NCI-H748 treated with DMSO at 0.1 percent for 48 hours (cell line): ENCODE measurements at regions not wholly inside any gene's neighbourhood (a gene's known extent, or its start where the extent isn't known, plus 50 kb on each side); places are given as distances from the start of the nearest gene placed in this dataset.
"Not testable (repeated sequence)": the region's sequence is repeated elsewhere in the genome, so short reads cannot be mapped to it uniquely, and the experiment has no call there.

Experiments
- DNase-seq: peaks from one replicate; lab custom pipeline; 2025; lab: John Stamatoyannopoulos, UW

GRCh38 chr1:60271041-60271440 is 197.5 kb upstream of the C1orf87 start:
- DNase-seq = no peak

- DNase-seq = no peak
These were observed 194.9 kb upstream of the C1orf87 start for GRCh38 chr1:60268451-60268850.

- DNase-seq = no peak
These were observed 192.3 kb upstream of the C1orf87 start for GRCh38 chr1:60265560-60266535.

- DNase-seq = no peak
These were observed 189.1 kb upstream of the C1orf87 start for GRCh38 chr1:60262701-60263100.

GRCh38 chr1:60257531-60257930 is 184.0 kb upstream of the C1orf87 start:
- no peak for DNase-seq

- no peak for DNase-seq
These were observed 182.0 kb upstream of the C1orf87 start for GRCh38 chr1:60255565-60255964.

GRCh38 chr1:60251426-60251825 is 177.9 kb upstream of the C1orf87 start:
- DNase-seq = no peak

- DNase-seq = not testable (repeated sequence)
These were observed 173.9 kb upstream of the C1orf87 start for GRCh38 chr1:60247467-60247866.

GRCh38 chr1:60245324-60245723 is 171.8 kb upstream of the C1orf87 start:
- DNase-seq = no peak

- DNase-seq = no peak
These were observed 171.3 kb upstream of the C1orf87 start for GRCh38 chr1:60244906-60245305.

- DNase-seq = no peak
These were observed 161.7 kb upstream of the C1orf87 start for GRCh38 chr1:60235275-60235674.

GRCh38 chr1:60234776-60235175 is 161.2 kb upstream of the C1orf87 start:
- no peak for DNase-seq

- no peak for DNase-seq
These were observed 156.3 kb upstream of the C1orf87 start for GRCh38 chr1:60229821-60230220.

GRCh38 chr1:60228041-60228491 is 154.5 kb upstream of the C1orf87 start:
- DNase-seq = no peak

GRCh38 chr1:60227601-60228000 is 154.0 kb upstream of the C1orf87 start:
- DNase-seq = no peak

GRCh38 chr1:60225486-60225885 is 151.9 kb upstream of the C1orf87 start:
- no peak for DNase-seq

GRCh38 chr1:60224523-60224922 is 151.0 kb upstream of the C1orf87 start:
- DNase-seq = no peak

- no peak for DNase-seq
These were observed 149.6 kb upstream of the C1orf87 start for GRCh38 chr1:60223158-60223557.

GRCh38 chr1:60222360-60223115 is 149.0 kb upstream of the C1orf87 start:
- DNase-seq = no peak

GRCh38 chr1:60213253-60213652 is 139.7 kb upstream of the C1orf87 start:
- peak; percentile 66 for DNase-seq

GRCh38 chr1:60196026-60196425 is 122.5 kb upstream of the C1orf87 start:
- no peak for DNase-seq

- DNase-seq = no peak
These were observed 112.1 kb upstream of the C1orf87 start for GRCh38 chr1:60185684-60186083.

- no peak for DNase-seq
These were observed 111.0 kb upstream of the C1orf87 start for GRCh38 chr1:60184521-60184920.
